ENCODE measurements at regions not wholly inside any gene's neighbourhood (a gene's known extent, or its start where the extent isn't known, plus 50 kb on each side); places are given as distances from the start of the nearest gene placed in this dataset.
"Not testable (repeated sequence)": the region's sequence is repeated elsewhere in the genome, so short reads cannot be mapped to it uniquely, and the experiment has no call there.

DNA sequence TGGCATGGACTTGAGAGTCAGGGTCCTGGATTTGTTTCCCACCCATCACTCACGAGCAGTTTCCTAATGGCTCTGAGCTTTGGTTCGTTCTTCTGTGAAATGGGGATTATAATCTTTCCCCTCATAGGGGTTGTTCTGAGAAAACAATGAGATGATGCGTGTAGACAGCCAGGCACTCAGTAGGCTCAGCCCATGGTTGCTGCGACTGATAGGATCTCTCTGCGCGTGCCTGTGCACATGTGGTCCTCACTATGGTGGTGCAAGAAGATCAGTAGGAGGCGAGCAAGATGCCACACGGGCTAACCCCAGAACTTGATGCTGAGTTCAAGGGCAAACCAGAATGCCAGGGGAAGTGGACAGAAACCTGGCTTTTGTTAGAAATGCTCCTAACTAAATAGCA is 153.5 kb upstream of the KCNG1 start:
- Histone ChIP-seq H3K4me1 (ENCODE audit: control insufficient read depth, insufficient read depth, low read length) (no peaks in the 10 kb centered on the region), H3K9ac (ENCODE audit: low read length) (no peak overlapping the region), H3K27me3 (ENCODE audit: control insufficient read depth, insufficient read depth, low read length) (no peaks in the 10 kb centered on the region), H3K36me3 (ENCODE audit: control insufficient read depth, insufficient read depth, low read length) (no peaks in the 10 kb centered on the region), H3K4me3 (ENCODE audit: low read length) (no peak overlapping the region), H3K9me3 (ENCODE audit: control insufficient read depth, low read length) (no peaks in the 10 kb centered on the region)

GRCh38 chr20:51175724-51176123 is 152.8 kb upstream of the KCNG1 start:
- Histone ChIP-seq H3K27me3 (ENCODE audit: control insufficient read depth, insufficient read depth, low read length) (no peaks in the 10 kb centered on the region), H3K4me3 (ENCODE audit: low read length) (no peak overlapping the region), H3K9me3 (ENCODE audit: control insufficient read depth, low read length) (no peaks in the 10 kb centered on the region), H3K4me1 (ENCODE audit: control insufficient read depth, insufficient read depth, low read length) (no peaks in the 10 kb centered on the region), H3K36me3 (ENCODE audit: control insufficient read depth, insufficient read depth, low read length) (no peaks in the 10 kb centered on the region), H3K9ac (ENCODE audit: low read length) (no peak overlapping the region)

- Histone ChIP-seq H3K9ac (ENCODE audit: low read length) (no peak overlapping the region), H3K4me3 (ENCODE audit: low read length) (no peak overlapping the region), H3K36me3 (ENCODE audit: control insufficient read depth, insufficient read depth, low read length) (no peaks in the 10 kb centered on the region), H3K4me1 (ENCODE audit: control insufficient read depth, insufficient read depth, low read length) (no peaks in the 10 kb centered on the region), H3K27me3 (ENCODE audit: control insufficient read depth, insufficient read depth, low read length) (no peaks in the 10 kb centered on the region), H3K9me3 (ENCODE audit: control insufficient read depth, low read length) (no peaks in the 10 kb centered on the region)
Measured at GRCh38 chr20:51175156-51175555, 152.2 kb upstream of the KCNG1 start.

DNA sequence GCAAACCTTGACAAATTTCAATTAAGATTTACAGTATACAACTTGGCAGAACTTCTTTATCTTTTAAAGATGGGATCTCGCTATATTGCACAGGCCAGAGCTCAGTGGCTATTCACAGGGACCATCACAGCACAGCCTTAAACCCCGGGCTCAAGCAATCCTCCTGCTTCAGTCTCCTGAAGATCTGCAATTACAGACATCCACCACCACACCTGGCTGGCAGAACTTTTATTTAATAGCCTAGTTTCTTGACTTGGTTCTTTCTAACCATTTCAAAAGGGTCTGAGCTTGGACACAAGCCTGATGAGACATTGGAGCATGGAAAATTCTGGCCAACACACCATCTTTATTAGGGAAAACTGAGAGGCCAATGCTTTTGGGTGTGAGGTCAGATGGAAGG is 151.6 kb upstream of the KCNG1 start:
- H3K36me3 ChIP-seq (ENCODE audit: control insufficient read depth, insufficient read depth, low read length), result no peaks in the 10 kb centered on the region
- H3K27me3 ChIP-seq (ENCODE audit: control insufficient read depth, insufficient read depth, low read length), result no peaks in the 10 kb centered on the region
- no peak overlapping the region for H3K9ac ChIP-seq (ENCODE audit: low read length)
- no peaks in the 10 kb centered on the region for H3K4me1 ChIP-seq (ENCODE audit: control insufficient read depth, insufficient read depth, low read length)
- no peak overlapping the region for H3K4me3 ChIP-seq (ENCODE audit: low read length)
- H3K9me3 ChIP-seq (ENCODE audit: control insufficient read depth, low read length), result no peaks in the 10 kb centered on the region

DNA sequence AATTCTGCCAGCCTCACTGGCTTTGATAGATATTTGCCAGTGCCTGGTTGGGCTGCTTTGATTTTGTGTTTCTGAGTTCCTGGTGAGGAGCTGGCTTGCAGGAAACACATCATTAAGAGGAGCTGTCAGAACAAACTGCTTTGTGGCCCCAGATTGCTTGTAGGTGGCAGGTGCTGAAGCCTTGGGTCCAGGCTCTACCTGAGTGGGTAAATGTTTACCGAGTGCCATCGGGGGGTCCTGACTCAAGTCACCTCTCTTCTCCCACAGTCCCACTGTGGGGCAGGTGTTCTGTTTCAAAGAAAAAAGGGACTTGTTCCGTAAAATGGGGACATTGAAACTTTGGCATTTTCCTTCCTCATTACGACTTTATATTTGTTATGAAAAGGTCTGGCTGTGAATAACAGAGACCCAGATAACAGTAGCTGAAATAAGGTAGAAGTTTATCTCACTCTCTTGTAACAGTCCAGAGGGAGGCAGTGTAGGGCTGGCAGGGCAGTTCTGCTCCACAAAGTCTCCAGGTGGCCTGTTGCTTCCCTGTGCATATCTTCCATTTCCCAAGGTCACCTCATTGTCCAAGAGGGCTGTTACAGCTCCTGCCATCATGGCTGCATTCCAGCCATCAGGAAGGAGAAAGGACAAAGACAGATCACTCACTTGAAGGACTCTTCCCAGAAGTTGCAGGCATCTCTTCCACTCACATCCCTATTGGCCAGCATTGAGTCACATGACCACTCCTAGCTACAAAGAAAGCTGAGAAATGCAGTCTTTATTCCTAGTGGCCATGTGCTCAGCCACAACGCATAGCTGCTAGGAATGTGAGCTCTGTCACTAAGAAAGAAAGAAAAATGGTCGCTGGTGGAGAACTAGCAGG is 149.9 kb upstream of the KCNG1 start:
- Histone ChIP-seq H3K9me3 (ENCODE audit: control insufficient read depth, low read length) (no peaks in the 10 kb centered on the region), H3K4me1 (ENCODE audit: control insufficient read depth, insufficient read depth, low read length) (no peaks in the 10 kb centered on the region), H3K4me3 (ENCODE audit: low read length) (no peak overlapping the region), H3K9ac (ENCODE audit: low read length) (no peak overlapping the region), H3K27me3 (ENCODE audit: control insufficient read depth, insufficient read depth, low read length) (no peaks in the 10 kb centered on the region), H3K36me3 (ENCODE audit: control insufficient read depth, insufficient read depth, low read length) (no peaks in the 10 kb centered on the region)

- no peaks in the 10 kb centered on the region for H3K36me3 ChIP-seq (ENCODE audit: control insufficient read depth, insufficient read depth, low read length)
- H3K4me1 ChIP-seq (ENCODE audit: control insufficient read depth, insufficient read depth, low read length), result no peaks in the 10 kb centered on the region
- H3K27me3 ChIP-seq (ENCODE audit: control insufficient read depth, insufficient read depth, low read length), result no peaks in the 10 kb centered on the region
- no peak overlapping the region for H3K4me3 ChIP-seq (ENCODE audit: low read length)
- H3K9ac ChIP-seq (ENCODE audit: low read length), result no peak overlapping the region
- no peaks in the 10 kb centered on the region for H3K9me3 ChIP-seq (ENCODE audit: control insufficient read depth, low read length)
Measured at GRCh38 chr20:51171141-51171540, 148.2 kb upstream of the KCNG1 start.

DNA sequence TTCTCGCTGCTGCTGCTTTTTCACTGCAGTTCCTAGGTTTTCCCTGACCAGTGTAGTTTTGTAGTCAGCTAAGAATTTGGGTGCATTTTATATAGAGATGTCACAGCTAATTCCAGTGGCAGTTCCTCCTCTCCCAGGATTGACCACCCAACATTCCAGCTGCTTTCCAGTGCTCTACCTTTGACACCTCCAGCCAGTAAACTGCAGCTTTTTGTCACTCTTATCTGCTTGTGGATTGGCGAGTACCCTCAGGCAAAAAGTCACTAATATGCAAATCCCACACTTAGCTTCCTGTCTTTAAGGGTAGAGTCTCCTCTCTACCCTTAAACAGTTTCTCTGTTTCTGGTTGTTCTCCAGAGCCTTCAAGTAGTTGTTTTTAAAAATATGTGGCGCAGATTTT is 146.9 kb upstream of the KCNG1 start:
- H3K4me3 ChIP-seq (ENCODE audit: low read length), result no peak overlapping the region
- H3K9me3 ChIP-seq (ENCODE audit: control insufficient read depth, low read length), result no peaks in the 10 kb centered on the region
- peaks cover 5% of the 10 kb centered on the region for H3K4me1 ChIP-seq (ENCODE audit: control insufficient read depth, insufficient read depth, low read length)
- H3K9ac ChIP-seq (ENCODE audit: low read length), result no peak overlapping the region
- no peaks in the 10 kb centered on the region for H3K36me3 ChIP-seq (ENCODE audit: control insufficient read depth, insufficient read depth, low read length)
- H3K27me3 ChIP-seq (ENCODE audit: control insufficient read depth, insufficient read depth, low read length), result no peaks in the 10 kb centered on the region

GRCh38 chr20:51167911-51168310 is 145.0 kb upstream of the KCNG1 start:
- not testable (repeated sequence) for H3K9ac ChIP-seq (ENCODE audit: low read length); H3K4me3 ChIP-seq (ENCODE audit: low read length); H3K36me3 ChIP-seq (ENCODE audit: control insufficient read depth, insufficient read depth, low read length); H3K27me3 ChIP-seq (ENCODE audit: control insufficient read depth, insufficient read depth, low read length); H3K9me3 ChIP-seq (ENCODE audit: control insufficient read depth, low read length)
- peaks cover 12% of the 10 kb centered on the region for H3K4me1 ChIP-seq (ENCODE audit: control insufficient read depth, insufficient read depth, low read length)

DNA sequence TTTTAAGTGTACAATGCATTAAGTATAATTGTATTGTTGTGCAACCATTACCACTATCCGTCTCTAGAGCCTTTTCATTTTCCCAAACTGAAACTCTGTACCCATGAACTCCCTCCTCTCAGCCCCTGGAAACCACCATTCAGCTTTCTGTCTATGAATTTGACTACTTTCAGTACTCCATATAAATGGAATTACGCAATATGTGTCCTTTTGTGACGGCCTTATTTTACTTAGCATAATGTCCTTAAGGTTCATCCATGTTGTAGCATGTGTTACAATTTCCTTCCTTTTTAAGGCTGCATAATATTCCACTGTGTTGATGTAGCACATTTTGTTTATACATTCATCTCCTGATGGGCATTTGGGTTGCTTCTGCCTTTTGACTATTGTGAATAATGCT is 143.6 kb upstream of the KCNG1 start:
- Histone ChIP-seq H3K4me1 (ENCODE audit: control insufficient read depth, insufficient read depth, low read length) (peaks cover 12% of the 10 kb centered on the region), H3K27me3 (ENCODE audit: control insufficient read depth, insufficient read depth, low read length) (peaks cover 5% of the 10 kb centered on the region), H3K9me3 (ENCODE audit: control insufficient read depth, low read length) (no peaks in the 10 kb centered on the region), H3K36me3 (ENCODE audit: control insufficient read depth, insufficient read depth, low read length) (no peaks in the 10 kb centered on the region), H3K4me3 (ENCODE audit: low read length) (no peak overlapping the region), H3K9ac (ENCODE audit: low read length) (no peak overlapping the region)

DNA sequence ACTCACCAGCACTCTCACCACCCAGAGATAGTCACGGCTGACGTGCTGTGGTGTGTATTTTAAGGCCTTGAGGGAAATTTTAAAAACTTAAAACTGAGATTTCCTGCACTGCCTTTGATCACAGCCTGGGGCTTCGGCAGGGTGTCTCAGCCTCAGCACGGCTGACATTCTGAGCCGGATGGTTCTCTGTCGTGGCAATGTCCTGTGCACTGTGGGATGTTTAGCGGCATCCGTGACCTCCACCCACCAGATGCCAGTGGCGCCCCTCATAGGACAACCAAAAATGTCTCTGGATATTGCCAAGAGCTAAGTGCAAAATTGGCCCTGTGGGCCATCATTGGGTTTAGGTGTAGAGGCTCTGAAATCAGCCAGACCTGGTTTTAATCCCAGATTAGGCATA is 142.2 kb upstream of the KCNG1 start:
- Histone ChIP-seq H3K4me1 (ENCODE audit: control insufficient read depth, insufficient read depth, low read length) (peaks cover 12% of the 10 kb centered on the region), H3K9ac (ENCODE audit: low read length) (no peak overlapping the region), H3K4me3 (ENCODE audit: low read length) (no peak overlapping the region), H3K9me3 (ENCODE audit: control insufficient read depth, low read length) (no peaks in the 10 kb centered on the region), H3K36me3 (ENCODE audit: control insufficient read depth, insufficient read depth, low read length) (no peaks in the 10 kb centered on the region), H3K27me3 (ENCODE audit: control insufficient read depth, insufficient read depth, low read length) (peaks cover 12% of the 10 kb centered on the region)

DNA sequence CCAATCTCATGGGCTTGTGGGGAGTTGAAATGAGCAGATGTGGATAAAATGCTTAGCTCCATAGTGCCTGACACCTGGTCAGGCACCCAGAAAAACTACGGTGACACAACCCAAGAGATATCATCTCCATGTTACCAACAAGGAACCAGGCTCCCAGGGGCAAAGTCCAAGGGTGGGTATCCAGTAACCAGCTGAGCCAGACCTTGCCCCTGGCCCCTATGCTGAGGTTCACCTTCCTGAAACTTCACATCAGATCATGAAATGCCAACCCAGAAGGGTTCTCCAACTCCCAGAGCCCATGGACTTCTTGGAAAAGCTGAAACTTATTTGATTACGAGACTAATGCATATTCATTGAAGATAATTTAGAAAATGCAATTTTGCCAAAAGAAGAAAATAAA is 141.8 kb upstream of the KCNG1 start:
- Histone ChIP-seq H3K9ac (ENCODE audit: low read length) (no peak overlapping the region), H3K4me1 (ENCODE audit: control insufficient read depth, insufficient read depth, low read length) (peaks cover 12% of the 10 kb centered on the region), H3K9me3 (ENCODE audit: control insufficient read depth, low read length) (no peaks in the 10 kb centered on the region), H3K27me3 (ENCODE audit: control insufficient read depth, insufficient read depth, low read length) (peaks cover 15% of the 10 kb centered on the region), H3K4me3 (ENCODE audit: low read length) (no peak overlapping the region), H3K36me3 (ENCODE audit: control insufficient read depth, insufficient read depth, low read length) (no peaks in the 10 kb centered on the region)

- Histone ChIP-seq H3K4me1 (ENCODE audit: control insufficient read depth, insufficient read depth, low read length) (peaks cover 12% of the 10 kb centered on the region), H3K36me3 (ENCODE audit: control insufficient read depth, insufficient read depth, low read length) (no peaks in the 10 kb centered on the region), H3K9ac (ENCODE audit: low read length) (no peak overlapping the region), H3K4me3 (ENCODE audit: low read length) (no peak overlapping the region), H3K9me3 (ENCODE audit: control insufficient read depth, low read length) (no peaks in the 10 kb centered on the region), H3K27me3 (ENCODE audit: control insufficient read depth, insufficient read depth, low read length) (peaks cover 15% of the 10 kb centered on the region)
Measured at GRCh38 chr20:51163996-51164600, 141.2 kb upstream of the KCNG1 start.

Data from mucosa of stomach (tissue), 1 donor.